NOMO-1 treated with dmso at 0.1 percent for 144 hours (cell line): ENCODE measurements at regions not wholly inside any gene's neighbourhood (a gene's known extent, or its start where the extent isn't known, plus 50 kb on each side); places are given as distances from the start of the nearest gene placed in this dataset.
"Not testable (repeated sequence)": the region's sequence is repeated elsewhere in the genome, so short reads cannot be mapped to it uniquely, and the experiment has no call there.

Experiments used
- DNase-seq: peaks from one replicate; lab custom pipeline; 2025; ENCODE audit not compliant: unreplicated experiment; lab: John Stamatoyannopoulos, UW

DNA sequence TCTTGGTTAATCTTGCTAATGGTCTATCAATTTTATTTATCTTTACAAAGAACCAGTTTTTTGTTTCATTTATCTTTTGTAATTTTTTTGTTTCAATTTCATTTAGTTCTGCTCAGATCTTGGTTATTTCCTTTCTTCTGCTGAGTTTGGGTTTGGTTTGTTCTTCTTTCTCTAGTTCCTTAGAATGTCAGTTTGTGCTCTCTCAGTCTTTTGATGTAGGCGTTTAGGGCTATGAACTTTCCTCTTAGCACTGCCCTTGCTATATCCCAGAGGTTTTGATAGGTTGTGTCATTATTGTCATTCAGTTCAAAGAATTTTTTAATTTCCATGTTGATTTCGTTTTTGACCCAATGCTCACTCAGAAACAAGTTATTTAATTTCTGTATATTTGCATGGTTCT is 97.1 kb upstream of the CHST15 start:
- DNase-seq, result not testable (repeated sequence)

DNA sequence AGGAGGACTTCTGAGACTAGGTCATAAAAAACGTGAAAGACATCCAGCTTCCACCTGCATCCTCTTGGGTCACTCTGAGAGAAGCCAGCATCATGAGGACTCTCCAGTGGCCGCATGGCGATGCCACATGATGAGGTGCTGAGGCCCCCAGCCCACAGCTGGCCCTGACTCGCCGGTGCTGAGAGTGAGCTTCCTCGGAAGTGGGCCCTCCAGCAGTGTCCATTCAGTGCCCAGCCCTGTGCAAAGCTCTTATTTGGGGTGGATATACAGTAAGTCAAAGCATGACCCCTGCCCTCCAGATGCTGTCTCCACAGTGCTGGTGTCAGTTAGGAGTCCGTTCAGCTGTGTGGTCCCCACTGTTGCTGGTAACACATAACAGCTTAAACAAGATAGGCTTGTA is 93.6 kb upstream of the CHST15 start:
- DNase-seq, result no peak

DNA sequence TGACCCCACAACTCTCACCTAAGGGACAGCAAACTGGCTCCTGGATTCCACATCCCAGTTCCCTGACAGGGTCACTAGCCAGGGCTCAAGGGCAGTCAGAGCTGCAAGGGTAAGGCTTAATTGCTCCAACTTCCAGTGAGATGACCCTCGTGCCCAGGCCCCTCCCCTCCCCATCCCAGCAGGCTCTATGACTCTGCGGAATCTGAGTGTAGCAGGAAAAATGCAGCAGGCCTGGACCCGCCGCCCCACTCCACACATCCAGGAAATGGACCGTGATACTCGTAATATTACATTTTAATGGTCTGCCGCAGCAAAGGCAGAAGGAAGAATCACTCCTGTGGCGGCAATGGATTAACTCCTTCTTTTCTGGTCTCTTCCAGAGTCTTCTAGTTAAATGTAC is 91.7 kb upstream of the CHST15 start:
- no peak for DNase-seq

DNA sequence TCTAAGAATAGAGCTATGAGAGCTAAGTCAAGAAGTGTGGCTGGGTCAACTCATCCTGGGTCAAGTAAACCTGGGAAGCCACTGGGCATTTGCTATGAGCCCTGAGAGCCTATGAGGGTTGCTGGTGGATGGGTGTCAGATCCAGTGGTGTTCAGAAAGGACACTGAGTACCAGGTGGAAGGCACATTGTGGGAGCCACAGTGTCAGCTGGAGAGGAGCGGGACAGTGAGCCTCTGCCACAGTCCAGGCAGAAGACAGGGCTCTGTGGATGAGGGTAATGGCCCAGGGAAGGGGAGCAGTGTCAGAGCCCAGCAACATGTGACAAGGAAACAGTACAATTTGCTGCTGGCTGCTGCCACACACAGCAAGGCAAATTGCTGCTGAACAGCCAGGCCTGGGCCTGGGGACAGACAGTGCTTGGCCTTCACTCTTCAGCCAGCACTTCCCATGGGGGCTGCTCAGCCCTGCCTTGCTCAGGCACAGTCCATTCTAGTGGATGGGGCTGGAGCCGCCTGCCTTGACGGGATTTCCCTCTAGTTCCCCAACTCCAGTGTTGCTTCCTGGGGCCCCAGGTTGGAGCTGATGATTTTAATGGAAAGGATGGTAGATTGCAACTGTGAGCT is 90.9 kb upstream of the CHST15 start:
- no peak for DNase-seq

DNA sequence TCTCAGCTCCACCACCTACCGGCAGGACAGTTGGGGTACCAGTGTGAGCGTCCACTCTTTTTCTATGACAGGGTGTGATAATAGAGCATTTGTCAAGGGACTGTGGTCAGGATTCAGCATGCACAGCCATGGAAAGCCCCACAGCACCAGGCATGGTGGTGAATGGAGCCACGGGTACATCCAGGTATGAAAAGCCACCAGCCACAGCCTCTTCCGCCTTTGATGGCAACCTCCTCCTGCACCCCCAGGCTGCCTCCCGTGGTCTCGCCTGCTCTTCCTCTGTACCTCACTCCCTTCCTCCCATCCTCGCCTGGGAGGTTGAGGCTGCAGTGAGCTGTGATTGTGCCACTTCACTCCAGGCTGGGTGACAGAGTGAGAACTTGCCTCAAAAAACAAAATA is 90.2 kb upstream of the CHST15 start:
- DNase-seq, result no peak

DNA sequence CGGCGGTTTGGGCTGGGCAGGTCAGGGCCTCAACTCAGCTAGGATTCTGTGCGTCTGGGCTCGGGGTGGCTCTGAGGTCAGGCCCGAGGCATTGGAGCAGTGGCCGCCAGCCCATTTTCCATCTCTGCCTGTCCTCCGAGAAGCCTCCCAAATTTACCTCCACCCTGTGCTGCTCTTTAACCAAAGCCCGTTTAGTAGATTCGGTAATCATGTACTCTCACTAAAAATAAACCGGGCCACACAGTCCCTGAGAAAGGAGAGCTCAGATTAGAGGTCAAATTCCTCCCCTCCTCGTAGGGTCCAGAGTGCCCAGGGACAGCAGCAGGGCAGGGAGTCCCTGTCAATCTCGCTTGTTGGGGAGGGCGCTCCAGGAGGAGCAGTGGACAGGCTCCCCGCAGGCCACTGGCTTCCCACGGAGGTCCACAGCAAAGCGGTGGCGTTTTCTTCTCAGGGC is 88.7 kb upstream of the CHST15 start:
- no peak for DNase-seq

DNA sequence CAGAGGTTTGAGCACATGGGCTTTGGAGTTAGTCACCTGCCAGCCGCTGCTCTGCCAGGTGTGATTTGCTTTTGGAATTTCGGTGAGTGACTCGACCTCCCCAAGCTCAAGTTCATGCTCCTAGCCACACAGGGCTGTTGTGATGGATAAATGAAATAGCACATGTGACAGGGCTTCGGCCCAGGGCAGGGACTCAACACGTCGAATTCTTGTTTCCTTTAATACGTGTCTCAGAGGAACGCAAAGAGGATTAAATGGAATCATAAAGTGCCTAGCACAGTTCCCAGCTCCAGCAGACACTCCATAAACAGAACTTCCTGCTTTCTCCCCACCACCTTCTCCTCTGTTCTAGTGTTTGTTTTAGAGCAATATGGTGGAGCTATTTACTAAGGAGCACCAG is 88.3 kb upstream of the CHST15 start:
- DNase-seq, result no peak

DNA sequence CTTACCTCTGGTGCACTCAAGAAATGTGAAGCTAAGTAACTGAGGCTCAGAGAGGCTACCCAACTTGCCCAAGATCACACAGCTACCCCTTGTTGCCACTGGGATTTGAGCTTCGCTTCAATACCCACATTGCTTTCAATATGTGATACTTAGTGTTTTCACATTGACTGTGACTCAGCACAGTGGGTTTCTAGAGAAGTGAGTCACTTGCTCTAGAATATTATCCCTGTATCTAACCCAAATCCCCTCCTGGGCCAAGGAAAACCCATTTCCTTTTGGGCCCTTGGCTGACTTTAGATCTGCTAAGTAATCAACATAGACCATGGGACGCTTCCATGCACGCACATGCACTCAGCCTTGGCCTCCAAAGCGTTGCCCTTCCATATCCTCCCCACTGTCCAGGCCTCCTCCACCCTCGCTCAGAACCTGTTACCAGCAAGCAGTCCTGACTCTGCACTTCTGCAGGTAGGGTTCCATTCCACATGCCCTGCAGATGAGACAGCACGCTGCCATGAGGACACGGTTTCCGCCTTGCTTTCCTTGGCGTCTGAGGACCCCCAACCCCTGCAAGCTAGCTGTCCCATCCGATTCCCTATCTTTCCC is 87.7 kb upstream of the CHST15 start:
- no peak for DNase-seq

DNA sequence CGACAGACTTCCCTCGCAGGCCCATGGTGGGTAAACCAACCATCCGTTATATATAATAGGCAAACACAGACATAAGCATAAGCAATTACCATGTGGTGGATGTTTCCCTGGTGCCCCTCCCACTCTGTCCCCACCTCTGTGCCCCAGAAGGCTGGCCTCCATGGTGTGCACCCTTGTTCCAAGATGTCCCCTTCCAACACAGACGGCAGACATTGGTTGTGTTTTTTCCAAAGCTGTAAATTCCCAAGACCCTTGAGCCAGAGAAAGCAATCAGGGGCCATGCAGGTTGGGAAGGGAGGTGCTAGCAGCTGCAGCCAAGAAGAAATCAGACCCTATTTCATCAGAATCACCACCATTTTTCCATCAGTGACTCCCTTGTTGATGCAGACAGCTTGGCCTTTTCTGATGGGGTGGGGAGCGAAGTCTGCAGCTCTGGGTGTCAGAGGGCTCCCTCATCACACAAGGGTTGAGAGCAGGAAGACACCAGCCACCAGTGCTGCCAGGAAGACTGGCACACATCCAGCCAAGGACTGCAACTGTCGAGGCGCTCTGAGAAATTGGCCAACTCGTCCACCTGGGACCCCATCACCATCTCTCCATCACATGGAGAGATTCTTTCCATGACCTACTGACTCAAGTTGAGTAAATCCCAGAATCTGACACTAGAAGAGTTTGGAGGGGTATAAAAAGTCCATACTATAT is 86.8 kb upstream of the CHST15 start:
- no peak for DNase-seq

DNA sequence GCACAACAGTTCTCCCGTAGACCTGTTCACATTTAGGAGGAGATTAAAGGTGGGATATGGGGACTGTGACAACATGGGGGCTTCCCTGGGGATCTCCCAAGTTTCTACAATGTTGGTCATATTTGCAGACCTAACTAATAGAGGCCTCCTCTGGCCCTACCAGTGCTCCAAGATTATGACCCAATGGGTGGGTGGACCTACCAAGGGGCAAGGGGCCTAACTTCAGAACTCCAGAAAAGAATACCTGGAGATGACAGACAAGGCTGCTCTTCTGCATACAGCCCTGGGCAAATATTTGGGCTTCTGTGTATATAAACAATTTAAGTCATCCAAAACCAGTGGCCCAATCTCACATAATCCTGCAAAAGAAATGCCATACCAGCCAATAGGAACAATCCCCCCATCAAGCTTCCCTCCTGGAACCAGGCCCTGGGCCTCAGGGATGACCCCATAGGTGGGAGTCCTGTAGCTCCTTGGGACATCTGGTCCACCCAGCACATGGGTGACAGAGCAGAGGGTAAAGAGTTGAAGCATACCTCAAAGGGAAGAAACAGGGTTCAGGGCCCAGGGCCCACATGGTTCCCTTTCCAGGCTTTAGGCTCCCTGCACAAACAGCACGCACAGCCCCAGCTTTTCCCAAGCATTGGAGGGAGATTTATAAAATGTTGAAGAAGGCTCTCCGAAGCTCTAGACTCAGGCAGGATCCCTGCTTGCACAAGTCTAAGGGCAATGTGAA is 86.1 kb upstream of the CHST15 start:
- no peak for DNase-seq

DNA sequence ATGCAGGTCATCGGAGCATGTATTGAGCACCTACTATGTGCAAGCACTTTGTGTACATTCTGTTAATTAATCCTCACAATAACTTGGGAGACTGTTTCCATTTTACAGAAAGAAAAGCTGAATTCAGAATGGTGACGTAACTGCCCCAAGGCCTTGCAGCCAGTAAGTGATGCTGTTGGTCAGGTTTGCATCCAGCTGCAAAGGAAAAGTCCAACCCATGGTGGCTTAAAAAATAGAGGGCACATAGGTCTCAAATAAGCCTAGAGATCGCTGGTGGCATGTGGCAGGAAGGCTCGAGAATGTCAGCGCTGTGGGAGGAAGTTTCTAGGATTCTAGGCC is 83.8 kb upstream of the CHST15 start:
- no peak for DNase-seq

DNA sequence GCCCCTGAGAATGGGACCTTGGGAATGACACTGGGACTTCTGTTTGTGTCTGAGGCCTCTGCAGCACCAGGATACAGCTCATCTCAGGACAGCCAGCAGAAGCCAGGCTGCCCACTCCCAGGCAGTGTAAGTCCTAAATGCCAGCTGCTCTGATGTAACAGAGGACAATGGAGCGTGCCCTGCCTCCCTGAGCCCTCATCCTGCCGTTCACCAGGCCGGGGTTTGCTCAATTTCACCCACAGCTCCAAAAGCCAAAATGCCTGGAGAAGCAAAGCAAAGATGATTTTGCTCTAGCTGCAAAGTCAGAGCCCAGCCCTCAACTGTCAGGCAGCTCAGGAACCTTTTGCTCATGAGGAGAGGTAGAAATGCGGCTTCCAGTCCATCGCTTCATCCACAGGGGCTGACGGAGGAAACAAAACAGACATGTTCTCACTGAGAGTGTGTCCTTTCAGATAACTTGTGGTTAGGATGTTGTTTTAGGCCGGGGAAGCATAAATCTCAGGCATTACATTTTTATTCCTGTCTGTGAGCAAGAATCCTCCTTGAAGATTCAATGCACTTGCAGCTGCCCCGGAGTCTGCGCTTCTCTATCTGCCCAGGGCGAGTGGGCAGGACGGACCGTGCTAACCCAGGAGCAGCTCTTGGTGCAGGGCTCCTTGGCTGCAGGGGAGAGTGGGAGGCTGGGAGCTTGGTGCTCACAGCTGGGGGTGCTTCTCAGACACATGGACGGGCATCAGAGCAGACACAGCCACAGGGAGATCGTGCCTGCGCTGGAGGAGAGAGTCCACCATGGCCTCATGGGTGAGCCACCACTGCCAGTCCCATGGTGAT is 83.2 kb upstream of the CHST15 start:
- no peak for DNase-seq

DNA sequence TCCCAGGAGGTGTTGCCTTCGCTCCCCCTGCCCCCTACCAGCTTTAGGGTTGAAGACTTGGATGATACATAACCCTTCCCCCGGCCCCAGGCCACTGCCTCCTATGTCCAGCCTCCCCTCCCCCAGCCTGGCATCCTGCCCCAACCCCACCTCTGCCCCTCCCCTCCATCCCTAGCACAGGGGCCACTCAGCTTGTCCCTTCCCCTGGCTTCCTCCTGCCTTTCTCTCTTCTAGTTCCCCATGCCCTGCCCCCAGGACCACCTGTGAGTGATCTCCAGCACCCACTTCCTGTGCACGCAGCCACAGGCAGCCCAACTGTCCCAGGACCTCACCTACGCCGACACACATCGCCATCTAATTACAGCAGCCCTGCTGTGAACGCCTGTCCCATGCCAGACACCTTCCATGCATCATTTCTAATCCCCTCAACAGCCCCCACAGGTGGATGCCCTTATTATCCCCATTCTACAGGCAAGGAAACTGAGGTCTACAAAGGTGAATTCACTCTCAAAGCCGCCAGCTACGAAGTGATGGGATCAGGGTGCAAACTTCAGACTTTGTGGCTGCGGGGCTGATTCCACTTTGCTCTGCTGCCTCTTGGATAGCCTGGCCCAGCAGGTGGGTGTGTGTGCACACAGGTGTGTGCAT is 82.4 kb upstream of the CHST15 start:
- no peak for DNase-seq

DNA sequence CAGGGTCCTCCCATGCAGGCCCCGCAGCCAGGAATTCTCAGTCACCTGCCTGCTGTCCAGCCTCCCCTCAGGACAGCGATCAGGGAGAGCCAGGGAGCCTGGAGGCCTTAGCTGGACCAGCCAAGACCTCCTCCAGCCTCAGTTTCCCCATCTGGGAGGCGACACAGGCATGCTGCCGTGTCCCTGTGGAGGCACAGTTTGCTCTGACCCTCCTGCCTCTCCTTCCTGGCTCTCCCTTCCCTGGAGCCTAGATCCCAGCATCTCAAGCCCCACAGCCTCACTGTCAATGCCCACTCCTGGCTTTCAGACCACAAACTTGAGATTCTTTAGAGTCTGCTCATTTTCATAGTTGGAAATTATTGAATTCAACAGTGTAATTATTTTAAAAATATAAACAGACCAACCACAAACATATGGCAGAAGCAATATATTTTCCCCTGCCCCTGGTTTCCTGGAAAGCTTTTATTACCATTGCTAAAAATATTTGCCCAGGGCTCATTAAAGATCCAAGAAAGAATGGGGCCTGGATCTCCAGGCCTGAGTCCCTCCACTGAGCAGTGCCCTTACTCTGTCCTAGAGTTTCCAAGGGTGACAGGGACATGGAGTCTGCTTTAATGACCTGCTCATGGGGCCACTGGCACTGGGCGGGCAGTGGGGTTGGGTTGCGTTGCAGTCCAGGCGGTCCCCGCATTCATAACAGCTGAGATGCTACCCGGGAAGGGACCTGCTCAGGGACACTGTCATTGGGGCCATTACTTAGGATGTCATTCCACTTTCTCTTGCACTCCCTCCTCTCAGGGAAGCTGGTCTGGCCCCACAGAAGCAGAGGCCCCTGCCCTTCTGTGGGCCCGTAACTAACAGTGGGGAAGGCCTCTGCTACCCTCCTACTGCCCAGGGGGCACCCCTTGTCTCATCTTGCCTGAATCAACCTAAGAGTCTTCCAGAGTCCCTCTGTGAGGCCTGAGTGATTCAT is 81.6 kb upstream of the CHST15 start:
- DNase-seq, result no peak

DNA sequence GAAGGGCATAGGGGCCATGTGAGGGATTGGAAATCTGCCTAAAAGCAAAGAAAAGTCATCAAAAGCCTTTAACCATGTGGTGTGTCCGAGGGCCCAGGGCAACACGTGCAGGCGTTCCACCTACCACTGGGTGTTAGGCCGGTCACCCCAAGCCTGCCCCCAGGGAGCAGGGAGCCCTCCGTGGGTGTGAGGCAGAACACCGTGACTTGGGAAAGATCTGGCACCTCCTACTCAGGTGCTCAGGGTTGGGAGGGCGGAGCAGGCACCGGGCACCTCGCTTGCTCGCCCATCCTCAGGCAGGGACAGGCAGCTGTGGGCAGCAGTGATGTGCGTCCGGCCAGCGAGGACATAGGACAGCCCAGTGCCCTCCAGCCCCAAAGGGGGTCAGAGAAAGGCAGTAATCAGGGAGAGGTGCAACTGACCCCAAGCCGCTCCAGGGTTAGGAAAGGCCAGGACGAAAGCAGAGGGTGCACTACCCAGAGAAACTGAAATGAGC is 80.7 kb upstream of the CHST15 start:
- no peak for DNase-seq

DNA sequence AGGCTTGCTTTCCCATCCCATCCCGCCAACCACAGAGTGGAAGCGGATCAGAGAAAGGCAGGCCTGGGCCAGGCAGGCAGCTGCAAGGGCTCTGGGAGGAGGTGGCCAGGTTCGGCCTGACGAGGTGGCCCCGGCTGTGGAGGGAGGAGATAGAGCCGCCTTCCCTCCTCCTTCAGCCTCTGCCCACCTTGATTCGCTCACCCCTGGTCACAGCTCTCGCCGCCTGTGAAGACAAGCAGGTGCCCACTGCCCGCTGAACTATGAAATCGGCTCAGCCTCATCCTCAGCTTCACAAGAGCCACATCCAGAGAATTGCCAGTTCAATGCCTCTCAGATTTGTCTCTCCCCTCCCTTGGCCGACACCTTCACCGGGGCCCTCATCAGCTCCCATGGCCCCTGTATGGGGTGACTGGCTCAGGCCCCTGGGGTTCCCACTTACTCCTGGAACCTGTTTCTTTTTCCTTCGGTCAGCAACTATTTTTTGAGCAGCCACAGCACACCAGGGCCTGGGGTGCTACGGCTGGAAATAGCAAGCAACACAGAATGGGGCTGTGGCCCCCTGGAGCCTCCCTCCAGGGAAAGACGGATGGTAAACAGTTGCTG is 80.0 kb upstream of the CHST15 start:
- DNase-seq, result no peak

DNA sequence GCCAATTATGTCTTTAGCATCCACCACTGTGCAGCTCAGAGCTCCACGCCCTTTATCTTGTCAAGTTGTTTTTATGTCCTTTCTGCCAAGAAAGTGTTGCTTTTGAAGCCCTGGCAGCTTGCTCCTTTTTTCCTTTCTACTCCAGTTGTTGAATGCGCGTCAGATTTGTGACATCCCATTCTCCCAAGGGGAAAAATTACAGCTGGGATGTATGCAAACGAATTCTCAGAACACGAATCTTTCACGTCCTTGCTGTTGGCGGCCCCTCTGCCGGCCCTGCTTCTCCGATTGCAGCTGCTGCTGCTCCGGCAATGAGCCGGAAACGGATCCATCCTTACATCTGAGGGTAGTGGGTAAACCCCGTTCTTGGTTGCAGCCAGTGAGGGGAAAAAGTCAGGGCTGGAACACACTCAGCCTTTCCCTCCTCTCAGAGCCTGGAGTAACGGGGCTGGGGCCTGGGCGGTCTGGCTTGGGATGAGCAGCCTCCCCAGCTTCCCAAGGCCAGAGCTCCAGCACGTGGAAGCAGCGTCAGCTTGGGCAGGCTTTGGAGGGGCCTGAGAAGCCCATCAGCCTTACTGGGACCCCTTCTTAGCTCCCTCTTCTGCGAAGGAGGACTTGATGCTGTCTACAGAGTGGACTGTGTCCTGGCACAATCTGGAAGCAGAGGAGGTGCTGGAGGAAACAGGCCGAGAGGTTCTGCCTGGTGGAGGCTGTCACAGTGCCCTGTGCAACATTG is 79.0 kb upstream of the CHST15 start:
- DNase-seq, result no peak

DNA sequence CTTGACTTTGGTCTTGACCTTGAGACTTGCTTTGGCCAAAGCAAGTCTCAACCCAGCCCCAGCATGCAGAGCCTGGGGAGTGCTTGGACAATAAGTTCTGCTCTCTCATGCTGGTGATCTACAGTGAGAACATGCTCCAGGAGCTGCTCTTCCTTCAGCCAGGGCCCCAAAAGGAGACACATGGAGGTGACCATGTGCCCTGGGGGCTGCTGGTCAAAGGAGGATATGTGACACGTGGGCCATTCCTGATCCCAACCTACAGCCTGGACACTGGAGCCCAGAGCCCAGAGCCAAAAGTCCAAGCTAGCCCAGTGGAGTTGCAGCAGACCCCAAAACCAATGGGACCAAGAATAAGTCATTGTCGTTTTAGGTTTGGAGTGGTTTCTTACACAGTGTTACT is 78.2 kb upstream of the CHST15 start:
- DNase-seq, result no peak
